GM12878 (cell line): ENCODE measurements at regions not wholly inside any gene's neighbourhood (a gene's known extent, or its start where the extent isn't known, plus 50 kb on each side); places are given as distances from the start of the nearest gene placed in this dataset.

ENCODE experiments used
- BCL11A ChIP-seq: IDR thresholded peaks from 2 replicates; pipeline ENCODE4 v1.6.1; 2011; ENCODE audit warnings: low read depth, low read length
- CREM ChIP-seq: IDR thresholded peaks from 2 replicates; pipeline ENCODE4 v1.6.1; 2014; ENCODE audit warnings: antibody characterized with exemption, low read depth
- HDAC6 ChIP-seq: fragments of 200-600 bp; sonication (generic); IDR thresholded peaks from one replicate; pipeline ENCODE4 v1.8.0; 2017; ENCODE audit warnings: antibody characterized with exemption; ENCODE audit not compliant: unreplicated experiment
- TCF3 ChIP-seq: IDR thresholded peaks from 2 replicates; pipeline ENCODE4 v1.6.1; 2012; ENCODE audit warnings: low read depth, mild to moderate bottlenecking, low read length, borderline replicate concordance; ENCODE audit not compliant: insufficient read depth
- USF2 ChIP-seq: IDR thresholded peaks from 2 replicates; pipeline ENCODE4 v1.6.1; 2011; ENCODE audit warnings: low read depth, low read length, improper control_type of control experiment, borderline replicate concordance
- ZBTB11 ChIP-seq: fragments of 450-650 bp; formaldehyde crosslinking; IDR thresholded peaks from 2 replicates; pipeline ENCODE4 v1.5.0; 2022; ENCODE audit warnings: mild to moderate bottlenecking, missing genetic modification characterization
- ZBTB4 ChIP-seq: fragments of 450-650 bp; formaldehyde crosslinking; IDR thresholded peaks from 2 replicates; pipeline ENCODE4 v1.4.0; 2022; ENCODE audit warnings: mild to moderate bottlenecking, moderate library complexity

- TF ChIP-seq ZBTB11 (no peak), CREM (no peak), USF2 (no peak), ZBTB4 (no peak), HDAC6 (no peak), TCF3 (no peak), BCL11A (no peak)
Measured at GRCh38 chrX:13179100-13179499, 134.7 kb upstream of the FAM9C start (continued).
